ENCODE measurements at regions not wholly inside any gene's neighbourhood (a gene's known extent, or its start where the extent isn't known, plus 50 kb on each side); places are given as distances from the start of the nearest gene placed in this dataset.

- TF ChIP-seq ZNF707 (CRISPR knock-in tag; conservative IDR thresholded peaks at IDR 0.05) (no peak), ZNF274 (IDR thresholded peaks at IDR 0.05; ENCODE audit: borderline replicate concordance, low read depth, low read length) (no peak)
Observed at GRCh38 chr18:47582093-47582492, 330.6 kb upstream of the SKOR2 start.

Data from K562 (cell line).